Endothelial cell of hepatic sinusoid (primary cell): ENCODE measurements at regions not wholly inside any gene's neighbourhood (a gene's known extent, or its start where the extent isn't known, plus 50 kb on each side); places are given as distances from the start of the nearest gene placed in this dataset.
"Not testable (repeated sequence)": the region's sequence is repeated elsewhere in the genome, so short reads cannot be mapped to it uniquely, and the experiment has no call there.

Experiments
- in situ Hi-C: cut with HindIII; loops from 2 replicates; pipeline ENCODE4 v1.10.0; 2017; ENCODE audit warnings: low sequenced_read_pairs

DNA sequence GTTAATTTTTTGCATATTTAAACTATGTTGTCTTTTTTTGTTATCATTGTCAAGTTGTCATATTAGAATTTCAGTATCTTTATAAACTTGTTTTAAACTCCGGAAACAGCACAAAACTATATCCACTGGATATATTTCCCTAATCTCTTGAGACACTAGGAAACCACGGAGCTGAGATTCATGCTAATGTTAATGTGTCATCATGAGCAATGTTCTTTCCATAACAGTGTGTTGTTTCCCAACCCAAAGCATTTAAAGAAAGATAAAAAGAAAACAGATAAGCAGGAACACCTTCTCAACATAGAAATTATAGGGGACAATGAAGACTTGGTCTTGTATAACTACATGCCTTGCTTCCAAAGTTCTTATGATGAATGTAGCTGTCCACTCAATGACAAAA lies 626.2 kb upstream of the TMPRSS15 start:
- in situ Hi-C loops: no loop called here

DNA sequence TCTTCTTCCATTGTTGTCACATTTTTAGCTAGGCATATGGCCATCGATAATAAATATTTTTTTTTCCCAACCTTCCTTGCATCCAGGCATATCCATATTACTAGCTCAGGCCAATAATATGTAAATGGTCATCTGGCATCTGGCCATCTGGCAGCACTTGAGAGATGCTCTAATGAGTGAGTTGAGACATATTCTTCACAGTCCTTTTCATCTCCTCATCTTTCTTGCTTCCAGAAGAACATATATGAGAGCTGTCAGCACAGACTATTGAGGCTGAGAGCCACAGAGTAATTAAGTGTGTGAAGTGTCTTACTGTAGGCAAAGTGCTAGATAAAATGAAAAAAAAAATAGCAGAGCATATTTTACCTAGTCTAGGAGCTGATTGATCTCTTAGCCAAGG lies 628.4 kb upstream of the TMPRSS15 start:
- in situ Hi-C loops: no loop called here

DNA sequence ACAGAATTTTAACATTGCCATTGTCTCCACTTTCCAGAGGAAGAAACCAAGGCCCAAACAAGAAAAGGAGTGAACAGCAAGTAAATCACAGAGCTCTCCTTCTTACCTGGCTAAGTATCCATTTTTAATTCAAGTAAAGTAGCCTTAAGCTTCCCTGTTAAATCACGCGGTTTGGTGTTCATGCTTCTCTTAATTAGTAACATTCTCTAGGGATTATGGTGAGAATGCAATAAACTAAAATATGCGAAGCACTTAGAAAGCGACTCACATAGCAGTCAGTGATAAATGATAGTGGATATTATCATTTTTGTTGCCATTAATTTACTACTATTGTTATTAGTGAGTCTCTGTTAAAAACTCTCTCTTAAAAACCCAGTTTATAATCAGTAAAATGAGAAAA lies 630.5 kb upstream of the TMPRSS15 start:
- in situ Hi-C loops: no loop called here

DNA sequence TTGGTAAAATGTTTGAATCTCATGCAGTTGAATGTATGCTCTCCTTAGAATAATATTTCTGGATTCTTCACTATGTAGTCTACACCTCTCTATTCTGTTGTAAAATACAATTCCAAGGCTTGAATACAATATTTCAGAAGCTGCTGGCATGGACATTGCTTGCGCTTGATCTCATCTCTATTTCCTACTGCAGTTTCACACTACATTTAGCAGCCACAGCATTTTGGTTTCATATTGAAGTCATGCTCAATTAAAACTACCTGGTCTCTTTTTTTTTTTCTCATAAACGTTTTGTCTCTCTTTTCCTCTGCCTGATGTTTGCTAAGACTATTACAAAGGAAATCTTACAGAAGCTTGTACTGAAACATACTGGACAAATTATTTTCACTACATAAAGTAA lies 631.0 kb upstream of the TMPRSS15 start:
- in situ Hi-C loops: no loop called here

DNA sequence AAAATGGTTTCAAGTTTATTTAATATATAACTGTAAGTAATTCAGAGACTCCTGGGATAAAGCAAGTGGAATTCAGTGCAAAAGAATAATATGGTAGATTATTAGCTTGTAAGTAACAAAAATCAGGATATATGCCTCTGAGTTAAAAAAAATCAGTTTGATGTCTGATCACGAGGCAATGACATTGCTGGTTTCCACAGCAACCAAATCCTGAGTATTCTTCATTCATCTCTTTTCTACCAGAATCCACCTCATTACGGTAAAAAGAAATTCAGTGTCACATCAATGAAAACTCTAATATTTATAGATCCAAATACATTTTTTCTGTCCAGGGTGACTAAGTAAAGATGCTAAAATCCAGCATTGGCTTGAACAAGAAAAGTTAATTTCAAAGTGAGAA lies 642.3 kb upstream of the TMPRSS15 start:
- in situ Hi-C loops: no loop called here

DNA sequence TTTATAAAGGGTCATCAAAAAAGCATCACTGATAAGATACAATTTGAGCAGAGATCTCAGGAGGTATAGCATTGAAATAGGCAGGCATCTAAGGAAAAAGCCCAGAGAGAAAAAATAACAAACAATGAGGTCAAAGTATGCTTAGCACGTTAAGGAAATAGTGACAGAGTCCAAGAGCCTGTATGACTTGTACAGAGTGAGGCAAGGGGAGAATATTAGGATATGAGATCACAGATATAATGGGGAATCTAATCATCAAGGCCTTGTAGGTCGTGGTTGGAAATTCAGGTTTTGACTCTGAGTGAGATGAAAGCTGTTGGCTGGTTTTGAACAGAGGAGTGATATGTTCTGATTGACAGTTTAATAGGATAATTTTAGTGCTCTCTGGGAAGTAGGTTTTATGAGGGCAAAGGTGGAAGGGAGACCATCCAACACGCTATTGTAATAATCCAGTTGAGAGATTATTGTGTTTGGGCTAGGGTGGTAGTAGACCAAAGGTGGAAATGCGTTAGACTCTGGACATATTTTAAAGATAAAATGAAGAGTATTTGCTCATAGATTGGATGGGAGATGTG lies 644.6 kb upstream of the TMPRSS15 start:
- in situ Hi-C loops: no loop called here

DNA sequence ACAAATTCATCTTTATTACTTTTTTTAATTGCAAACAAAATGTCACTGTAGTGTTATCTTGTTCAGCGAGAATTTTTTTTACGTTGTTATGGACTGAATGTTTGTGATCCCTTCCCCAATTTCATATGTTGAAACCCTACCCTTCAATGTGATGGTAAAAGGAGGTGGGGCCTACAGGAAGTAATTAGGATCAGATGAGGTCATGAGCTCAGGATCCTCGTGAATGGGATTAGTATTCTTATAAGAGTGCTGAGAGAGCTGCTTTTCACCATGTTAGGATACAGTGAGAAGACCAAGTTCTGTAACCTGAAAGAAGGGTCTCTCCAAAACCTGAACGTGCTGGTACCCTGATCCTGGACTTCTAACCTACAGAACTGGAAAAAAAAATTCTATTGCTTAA lies 646.0 kb upstream of the TMPRSS15 start:
- in situ Hi-C loops: no loop called here

DNA sequence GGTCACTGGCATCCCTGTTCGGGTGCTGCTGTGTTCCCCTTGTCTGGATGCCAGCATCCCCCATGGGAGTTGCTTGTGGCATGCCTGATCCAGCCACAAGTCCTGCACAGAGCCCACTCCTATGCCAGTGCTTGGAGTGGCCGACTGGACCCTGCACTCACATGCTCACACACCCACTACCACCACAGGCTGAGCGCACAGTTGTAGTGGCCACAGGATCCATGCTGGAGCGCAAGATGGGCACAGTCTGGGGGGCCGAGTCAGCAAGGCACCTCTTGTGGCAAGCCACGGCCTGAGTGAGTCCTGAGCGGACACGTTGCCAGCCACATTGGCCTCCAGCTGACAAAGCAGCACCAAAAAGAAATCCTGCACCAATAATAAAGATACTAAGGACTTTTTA lies 661.6 kb upstream of the TMPRSS15 start:
- in situ Hi-C loops: no loop called here

DNA sequence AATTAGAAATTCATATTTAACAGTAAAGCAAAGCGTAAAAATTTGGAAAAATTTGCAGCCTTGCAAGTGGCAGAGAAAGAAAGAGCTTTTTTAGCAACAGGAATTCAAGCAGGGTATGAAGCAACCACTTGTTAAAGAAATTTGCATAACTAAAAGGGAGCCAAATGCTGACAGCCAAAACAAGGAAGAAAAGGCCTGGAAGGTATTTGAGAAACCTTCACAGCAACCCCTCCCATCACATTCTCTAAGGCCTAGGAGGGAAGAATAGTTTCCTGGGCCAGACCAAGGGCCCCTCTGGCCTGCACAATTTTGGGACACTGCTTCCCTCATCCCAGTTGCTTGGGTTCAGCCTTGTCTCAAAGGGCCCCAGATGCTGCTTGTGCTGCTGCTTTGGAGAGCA lies 672.4 kb upstream of the TMPRSS15 start:
- in situ Hi-C loops: no loop called here

DNA sequence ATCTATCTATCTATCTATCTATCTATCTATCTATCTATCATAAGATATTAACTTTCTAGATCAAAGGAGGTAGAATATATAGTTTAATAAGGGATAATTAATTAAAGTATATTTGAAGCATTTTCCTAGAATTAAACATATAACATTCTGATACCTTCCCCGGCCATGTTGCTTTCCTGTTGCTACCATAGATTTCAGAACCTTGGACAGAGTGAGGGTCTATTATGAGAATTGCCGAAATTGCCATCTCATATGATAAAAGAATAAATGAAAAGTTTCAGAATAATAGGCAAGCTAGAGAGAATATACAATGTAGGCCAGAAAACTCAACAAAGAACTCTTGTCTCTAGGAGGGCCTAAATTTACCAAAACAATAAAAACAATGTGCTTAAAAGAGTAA lies 706.1 kb upstream of the TMPRSS15 start:
- in situ Hi-C loops: no loop called here

DNA sequence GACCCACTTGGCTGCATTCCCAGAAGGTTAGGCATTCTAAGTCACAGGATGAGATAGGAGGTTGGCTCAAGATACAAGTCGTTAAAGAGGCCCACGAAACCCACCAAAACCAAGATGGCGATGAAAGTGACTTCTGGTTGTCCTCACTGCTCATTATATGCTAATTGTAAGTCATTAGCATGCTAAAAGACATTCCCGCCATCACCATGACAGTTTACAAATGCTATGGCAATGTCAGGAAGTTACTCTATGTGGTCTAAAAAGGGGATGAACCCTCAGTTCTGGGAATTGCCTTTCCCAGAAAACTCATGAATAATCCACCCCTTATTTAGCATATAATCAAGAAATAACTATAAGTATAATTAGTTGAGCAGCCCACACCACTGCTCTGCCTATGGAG lies 715.7 kb upstream of the TMPRSS15 start:
- in situ Hi-C loops: not testable (repeated sequence)

DNA sequence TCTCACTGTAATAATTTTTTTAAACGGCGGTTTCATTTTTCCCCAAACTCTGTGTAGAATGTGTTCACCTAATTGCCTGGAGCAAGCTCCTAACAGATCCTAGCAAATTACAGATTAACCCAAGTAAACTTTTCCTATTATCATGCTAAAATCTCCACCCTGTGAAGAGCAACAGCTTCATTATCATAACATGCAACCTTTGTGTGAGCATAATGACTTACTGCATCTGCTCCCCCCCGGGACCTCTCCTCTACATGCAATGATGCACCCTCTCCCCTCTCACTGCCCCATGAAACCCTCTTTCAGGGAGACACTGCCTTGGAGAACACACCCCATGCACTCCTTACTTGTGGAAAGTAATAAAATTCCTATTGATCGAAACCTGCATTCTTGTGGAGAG lies 717.0 kb upstream of the TMPRSS15 start:
- in situ Hi-C loops: no loop called here

DNA sequence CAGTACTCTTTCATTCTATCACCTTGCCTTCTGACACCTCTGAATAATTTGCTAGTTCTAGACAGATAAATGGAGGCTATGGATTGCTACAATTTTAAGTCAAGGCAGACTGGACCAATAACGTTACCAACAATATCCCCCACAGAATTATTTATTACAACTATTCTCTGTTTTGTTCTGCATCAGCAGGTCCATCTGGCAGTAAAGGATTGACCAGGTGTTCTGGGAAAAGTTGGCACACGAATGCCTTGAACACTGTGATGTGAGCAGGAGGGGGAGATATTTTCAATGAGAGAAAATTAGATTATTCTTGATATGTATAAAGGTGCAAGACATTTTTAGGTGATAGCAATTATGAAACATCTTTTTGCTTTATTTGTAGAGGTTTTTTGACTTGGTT lies 718.8 kb upstream of the TMPRSS15 start:
- in situ Hi-C loops: no loop called here

DNA sequence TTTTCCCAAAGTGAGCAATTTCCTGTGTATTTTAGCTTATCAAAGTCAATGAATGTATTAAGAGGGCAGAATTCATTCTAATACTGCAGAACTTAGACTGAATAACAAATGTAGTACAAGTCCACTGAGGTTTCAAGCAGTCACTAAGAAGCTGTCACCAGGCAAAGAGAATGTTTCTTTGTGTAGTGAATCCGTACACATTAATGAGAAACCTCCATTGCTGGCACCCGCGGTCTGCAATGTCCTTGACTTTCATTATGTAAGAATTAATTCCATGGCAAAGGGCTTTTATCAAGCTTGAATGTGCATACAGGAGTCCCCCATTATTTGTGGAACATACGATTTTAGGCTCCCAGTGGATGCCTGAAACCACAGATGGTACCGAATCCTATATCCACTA lies 719.5 kb upstream of the TMPRSS15 start:
- in situ Hi-C loops: no loop called here

DNA sequence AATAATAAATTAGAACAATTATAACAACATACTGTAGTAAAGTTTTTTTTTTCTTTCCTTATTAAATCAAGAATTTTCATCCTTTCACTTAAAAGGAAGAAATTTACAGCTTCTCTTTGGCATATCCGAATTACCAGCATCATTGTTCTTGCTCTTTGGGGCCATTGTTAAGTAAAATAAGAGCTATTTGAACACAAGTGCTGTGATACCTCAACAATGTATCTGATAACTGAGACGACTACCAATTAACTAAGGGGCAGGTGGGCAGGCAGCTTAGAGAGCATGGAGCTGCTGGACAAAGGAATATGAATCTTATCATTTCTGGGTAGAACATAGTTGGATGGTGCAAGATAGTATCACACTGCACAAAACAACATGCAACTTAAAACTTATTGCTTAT lies 719.9 kb upstream of the TMPRSS15 start:
- in situ Hi-C loops: no loop called here

DNA sequence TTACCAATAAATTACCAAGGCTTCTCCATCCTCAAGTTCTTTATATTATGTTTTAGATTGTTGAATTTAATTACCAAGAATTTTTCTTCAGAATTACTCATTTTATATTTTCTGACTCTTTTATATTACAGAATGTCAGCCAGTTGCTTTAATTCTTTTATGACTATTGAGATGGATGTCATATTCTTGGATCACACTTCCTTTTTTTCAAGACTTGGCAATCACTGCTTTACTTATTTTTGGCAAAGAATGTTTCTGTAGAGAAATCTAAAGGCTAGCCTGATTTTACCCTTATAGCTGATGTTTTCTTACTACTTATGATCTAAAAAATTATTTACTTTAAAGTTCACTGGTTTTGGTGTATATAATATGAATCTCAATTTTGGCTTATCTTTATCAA lies 721.1 kb upstream of the TMPRSS15 start:
- in situ Hi-C loops: no loop called here

DNA sequence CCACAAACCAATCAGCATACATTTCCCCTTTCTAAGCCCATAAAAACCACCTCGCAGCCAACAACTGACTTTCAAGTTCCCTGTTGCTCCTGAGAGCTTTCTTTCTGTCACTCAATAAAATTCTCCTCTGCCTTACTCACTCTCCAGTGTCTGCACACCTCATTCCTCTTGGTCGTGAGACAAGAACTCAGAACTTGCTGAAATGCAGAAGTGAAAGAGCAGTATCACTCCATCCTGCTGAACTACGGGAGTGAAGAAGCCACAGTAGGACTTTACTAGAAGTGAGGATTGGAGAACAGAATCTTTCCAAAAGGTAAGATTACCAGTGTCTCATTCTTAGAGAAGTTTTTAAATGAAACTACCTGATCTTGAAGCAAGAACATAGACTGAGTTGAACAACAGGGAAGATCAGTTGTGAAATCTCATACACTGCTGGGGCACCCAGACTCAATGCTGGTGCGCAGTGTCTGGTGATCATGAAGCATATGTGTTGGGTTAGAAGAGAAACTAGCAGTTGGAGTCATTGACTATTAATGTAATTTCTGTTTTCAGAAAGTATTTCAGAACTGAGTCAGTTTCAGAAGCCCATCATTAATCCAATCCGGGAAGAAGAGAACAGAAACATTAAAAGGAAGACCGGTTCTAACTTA lies 726.9 kb upstream of the TMPRSS15 start:
- in situ Hi-C loops: no loop called here

DNA sequence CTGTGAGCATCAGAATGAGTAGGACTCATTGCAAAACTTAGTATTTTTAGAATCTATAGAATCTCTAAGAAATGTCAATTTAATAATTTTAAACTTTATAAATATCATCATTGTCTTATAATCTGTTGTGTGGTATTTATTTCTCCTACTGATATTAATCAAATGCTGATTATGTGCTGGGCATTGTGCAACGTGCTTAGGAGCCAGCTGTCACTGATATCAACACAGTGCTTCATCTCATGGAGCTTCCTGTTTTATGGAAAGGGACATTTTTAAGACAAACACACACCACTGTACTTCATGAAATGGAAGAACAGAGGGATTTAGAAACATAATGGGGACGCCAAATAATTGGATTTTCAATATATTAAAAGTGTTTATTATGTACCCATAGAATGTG lies 737.9 kb upstream of the TMPRSS15 start:
- in situ Hi-C loops: no loop called here

DNA sequence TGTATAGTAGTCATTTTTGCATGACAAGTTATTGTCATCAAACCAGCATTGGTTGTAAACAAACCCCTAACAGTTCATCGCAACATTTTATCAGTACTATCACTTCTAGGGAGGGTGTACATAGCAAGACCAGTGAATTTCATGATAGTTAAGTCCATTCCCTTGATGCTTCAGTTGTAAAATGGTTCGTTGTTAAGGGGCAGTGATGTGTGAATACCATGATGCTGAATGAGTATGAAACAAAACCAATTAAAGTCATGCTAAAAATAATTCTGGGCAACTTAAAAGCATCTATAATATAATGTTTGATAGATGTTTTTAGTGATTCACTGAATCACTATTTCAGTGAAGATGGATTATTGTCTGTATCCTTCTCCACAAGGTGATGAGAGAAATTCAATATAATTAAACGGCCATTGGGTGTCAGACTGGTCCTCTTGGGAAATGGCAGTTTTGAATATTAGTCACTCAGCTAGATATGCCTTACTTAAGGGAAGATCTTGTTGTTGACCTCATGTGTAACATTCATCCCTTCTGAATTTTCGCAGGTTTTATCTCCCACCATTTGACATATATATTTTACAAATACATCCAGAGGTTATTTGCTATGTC lies 742.2 kb upstream of the TMPRSS15 start:
- in situ Hi-C loops: no loop called here

DNA sequence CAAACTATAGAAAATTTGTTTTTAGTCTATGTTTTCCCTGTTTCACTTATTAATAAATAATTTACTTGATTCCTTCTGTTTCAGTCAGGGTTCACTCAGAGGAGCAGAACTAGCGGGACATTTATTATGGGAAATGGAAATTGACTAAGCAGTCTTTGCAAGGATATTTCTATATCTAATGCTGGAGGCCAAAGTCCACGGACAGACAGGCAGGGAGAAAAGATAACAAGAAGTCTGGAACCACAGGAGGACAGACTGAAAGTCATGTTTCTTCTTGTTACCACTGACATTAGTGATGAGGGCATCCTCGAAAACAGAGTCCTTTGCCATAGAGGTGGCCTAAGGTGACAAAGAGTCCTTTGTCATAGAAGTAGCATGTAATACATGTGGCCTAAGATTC lies 744.5 kb upstream of the TMPRSS15 start:
- in situ Hi-C loops: no loop called here

DNA sequence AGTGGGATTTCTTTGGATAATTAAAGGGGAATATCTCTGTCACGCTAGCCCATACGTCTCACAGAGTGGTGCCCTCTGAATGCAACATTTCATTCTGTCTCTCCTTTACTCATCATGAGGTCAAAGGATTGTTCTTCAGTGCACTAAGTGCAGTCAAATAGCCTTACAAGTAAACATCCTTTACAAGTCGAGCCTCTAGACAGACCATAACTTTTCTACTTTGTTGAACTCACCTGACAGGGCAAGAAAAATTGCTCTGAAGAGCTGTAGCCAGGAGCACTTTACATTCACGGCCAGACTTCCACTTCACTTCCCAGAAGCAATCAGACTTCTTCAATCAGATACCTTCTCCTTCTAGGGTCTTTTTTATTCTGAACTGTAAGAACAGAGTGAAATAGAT lies 768.0 kb upstream of the TMPRSS15 start:
- in situ Hi-C loops: no loop called here

DNA sequence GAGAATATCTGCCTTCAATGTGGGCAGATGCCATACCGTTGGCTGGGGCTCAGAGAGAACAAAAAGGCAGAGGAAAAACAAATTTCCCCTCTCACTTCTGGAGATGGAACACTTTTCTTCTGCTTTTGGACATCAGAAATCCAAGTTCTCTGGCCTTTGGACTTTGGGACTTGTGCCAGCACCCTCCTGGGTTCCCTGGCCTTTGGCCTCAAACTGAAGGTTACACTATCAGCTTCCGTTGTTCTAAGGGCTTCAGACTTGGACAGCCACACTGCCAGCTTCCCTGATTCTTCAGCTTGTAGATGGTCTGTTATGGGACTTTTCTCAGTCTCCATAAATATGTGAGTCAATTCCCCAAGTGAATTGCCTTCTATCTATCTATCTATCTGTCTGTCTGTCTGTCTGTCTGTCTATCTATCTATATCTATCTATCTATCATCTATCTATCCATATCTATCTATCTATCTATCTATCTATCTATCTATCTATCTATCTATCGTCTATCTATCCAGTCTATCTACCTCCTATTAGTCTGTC lies 778.1 kb upstream of the TMPRSS15 start:
- in situ Hi-C loops: no loop called here

DNA sequence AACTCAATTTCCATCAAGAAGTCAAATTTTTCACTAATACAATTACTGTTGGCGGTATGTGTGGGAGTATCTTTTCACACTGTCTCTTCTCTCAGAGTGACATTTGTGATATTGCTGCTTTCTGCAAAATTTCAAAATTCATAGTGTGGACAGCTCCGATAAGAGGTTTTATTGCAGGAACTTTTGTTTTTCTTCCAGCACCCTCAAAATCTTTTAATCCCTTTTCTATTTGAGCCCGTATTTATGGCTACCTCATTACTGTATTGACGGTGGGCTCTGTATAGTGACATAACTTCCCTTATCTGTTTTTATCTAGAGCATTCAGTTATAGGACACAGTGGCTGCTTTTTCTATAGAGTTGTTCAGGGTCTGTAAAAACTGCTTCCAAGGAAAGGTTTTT lies 794.4 kb upstream of the TMPRSS15 start:
- in situ Hi-C loops: no loop called here
